Aorta (tissue), 5 donors: ENCODE measurements at regions not wholly inside any gene's neighbourhood (a gene's known extent, or its start where the extent isn't known, plus 50 kb on each side); places are given as distances from the start of the nearest gene placed in this dataset.

ENCODE experiments used
- ATAC-seq: fragments of 200-7000 bp; cut with Tn5 transposase; one replicate; pipeline ENCODE4 v1.9.1; 2022; ENCODE audit warnings: moderate library complexity; ENCODE audit not compliant: low FRiP score
- DNase-seq, 2 donors: peaks; one replicate each; pipeline ENCODE4 v3.0.0-alpha.2; 2020
- H3K27ac ChIP-seq, 2 donors: one replicate each; pipeline ENCODE4 v1.5.1; 2013; ENCODE audit warnings: low read length in 2 of 2, mild to moderate bottlenecking in 2 of 2, moderate library complexity in 2 of 2, control low read depth in 1 of 2, inconsistent platforms in 1 of 2, low read depth in 1 of 2
- H3K27me3 ChIP-seq, 2 donors: one replicate each; pipeline ENCODE4 v1.6.1; 2013; ENCODE audit warnings: control low read depth in 1 of 2, low read length in 1 of 2, mild to moderate bottlenecking in 1 of 2, moderate library complexity in 1 of 2; ENCODE audit not compliant: insufficient read depth in 2 of 2, control insufficient read depth in 1 of 2
- H3K36me3 ChIP-seq, 2 donors: one replicate each; pipeline ENCODE4 v1.6.1; 2013; ENCODE audit warnings: control low read depth in 1 of 2, low read length in 1 of 2, mild to moderate bottlenecking in 1 of 2; ENCODE audit not compliant: insufficient read depth in 2 of 2, control insufficient read depth in 1 of 2
- H3K4me1 ChIP-seq, 2 donors: one replicate each; pipeline ENCODE4 v1.6.1; 2013; ENCODE audit warnings: low read length in 2 of 2, control low read depth in 1 of 2, mild to moderate bottlenecking in 1 of 2, moderate library complexity in 1 of 2; ENCODE audit not compliant: insufficient read depth in 2 of 2, control insufficient read depth in 1 of 2
- H3K4me3 ChIP-seq, 2 donors: one replicate each; pipeline ENCODE4 v1.5.1; 2013; ENCODE audit warnings: low read length in 2 of 2, control low read depth in 1 of 2, mild to moderate bottlenecking in 1 of 2
- H3K9me3 ChIP-seq: one replicate; pipeline ENCODE4 v1.6.1; 2013; ENCODE audit warnings: mild to moderate bottlenecking, low read length; ENCODE audit not compliant: control insufficient read depth
- WGBS, 2 donors: extraction: QIAGEN DNeasy Blood & Tissue Kit; methylation state at CpG; one replicate each; pipeline ENCODE4 v1.1.7; 2013; 5-methylcytosine and 5-hydroxymethylcytosine counted together
- intact Hi-C, 2 donors: fragments of 100-400 bp; cut with DNase I; formaldehyde crosslinking; loops; one replicate each; pipeline versions ENCODE4 v1.14.2 to v1.15.0; 2022
- donor health status: healthy with polysubstance abuse.
- donor health status: Bipolar disorder and iron deficiency.
- donor health status: DM: no; HTN: no; CAD: no.
- donor health status: DM: no; HTN: no; CAD: no.
- donor health status: DM: yes; HTN: yes; CAD: no.

- Histone ChIP-seq H3K4me1 (no peaks in the 10 kb centered on the region), H3K4me3 (no peak overlapping the region), H3K36me3 (no peaks in the 10 kb centered on the region), H3K27ac (no peak overlapping the region), H3K27me3 (no peaks in the 10 kb centered on the region), H3K9me3 (peaks cover 2% of the 10 kb centered on the region)
- intact Hi-C loops, result no loop called here
- WGBS, 2 donors, result 90 to 93% methylated on average over 3 of the region's 3 CpGs
- DNase-seq (no peak), ATAC-seq (no peak)
These were observed 616.7 kb upstream of the EPHA7 start for GRCh38 chr6:94036024-94036423.

- H3K27me3 ChIP-seq, result no peaks in the 10 kb centered on the region
- ATAC-seq (no peak), DNase-seq (no peak)
- H3K4me1 ChIP-seq, result no peaks in the 10 kb centered on the region
- no peak overlapping the region for H3K4me3 ChIP-seq
- H3K36me3 ChIP-seq, result no peaks in the 10 kb centered on the region
- 63 to 72% methylated on average over 1 of the region's 1 CpG for WGBS, 2 donors
- intact Hi-C loops, result no loop called here
- no peak overlapping the region for H3K27ac ChIP-seq
- H3K9me3 ChIP-seq, result no peaks in the 10 kb centered on the region
These were observed 608.0 kb upstream of the EPHA7 start for GRCh38 chr6:94027374-94027773.

- H3K4me1 ChIP-seq, result no peaks in the 10 kb centered on the region
- H3K9me3 ChIP-seq, result no peaks in the 10 kb centered on the region
- intact Hi-C loops, result no loop called here
- no peaks in the 10 kb centered on the region for H3K27me3 ChIP-seq
- WGBS, 2 donors, result 82 to 85% methylated on average over 8 of the region's 8 CpGs
- no peaks in the 10 kb centered on the region for H3K36me3 ChIP-seq
- no peak for DNase-seq
- no peak overlapping the region for H3K4me3 ChIP-seq
- H3K27ac ChIP-seq, result no peak overlapping the region
- ATAC-seq, result no peak
These were observed 607.2 kb upstream of the EPHA7 start for GRCh38 chr6:94026575-94026974.

DNA sequence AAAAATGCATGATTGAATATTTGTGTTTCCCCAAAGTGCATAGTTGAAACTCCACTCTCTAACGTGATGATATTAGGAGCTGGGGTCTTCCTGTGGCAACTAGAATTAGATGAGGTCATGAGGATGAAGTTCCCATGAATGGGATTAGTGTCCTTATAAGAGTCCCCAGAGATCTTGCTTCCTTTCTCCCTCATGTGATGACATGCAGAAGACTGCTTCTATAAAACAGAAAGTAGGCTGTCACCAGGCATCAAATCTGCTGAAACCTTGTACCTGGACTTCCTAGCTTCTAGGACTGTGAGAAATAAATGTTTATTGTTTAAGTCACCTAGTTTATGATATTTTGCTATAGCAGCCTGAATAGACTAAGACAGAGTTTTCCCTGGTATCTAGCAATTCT is 586.5 kb upstream of the EPHA7 start:
- H3K27me3 ChIP-seq, result no peaks in the 10 kb centered on the region
- no peak for ATAC-seq
- intact Hi-C loops, result no loop called here
- no peak overlapping the region for H3K4me3 ChIP-seq
- H3K9me3 ChIP-seq, result no peaks in the 10 kb centered on the region
- WGBS, 2 donors, result 12 to 21% methylated on average over 1 of the region's 1 CpG
- no peaks in the 10 kb centered on the region for H3K4me1 ChIP-seq
- H3K27ac ChIP-seq, result no peak overlapping the region
- H3K36me3 ChIP-seq, result no peaks in the 10 kb centered on the region
- no peak for DNase-seq

DNA sequence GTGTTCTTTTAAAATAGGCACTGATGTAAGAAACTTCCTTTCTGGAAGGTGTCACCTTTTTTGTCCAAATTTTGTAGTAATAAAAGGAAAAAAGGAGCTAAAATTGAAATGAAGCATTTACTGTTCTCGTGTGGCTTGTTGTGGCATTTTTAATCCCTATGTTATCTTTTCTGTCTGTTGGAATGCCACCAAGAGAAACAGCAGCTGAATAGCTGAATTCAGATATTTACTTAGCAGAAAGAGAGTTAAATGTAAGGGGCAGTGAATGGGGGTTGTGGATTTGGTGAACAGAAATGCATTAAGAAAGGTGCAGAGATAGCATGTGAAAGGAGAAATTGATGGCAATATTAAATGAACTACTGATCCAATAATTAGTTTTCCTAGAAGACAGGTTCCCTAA is 573.6 kb upstream of the EPHA7 start:
- ATAC-seq, result no peak
- DNase-seq, result no peak
- intact Hi-C loops, result no loop called here
- H3K27me3 ChIP-seq, result no peaks in the 10 kb centered on the region
- 0 to 4% methylated on average over 1 of the region's 1 CpG for WGBS, 2 donors
- H3K4me1 ChIP-seq, result no peaks in the 10 kb centered on the region
- H3K9me3 ChIP-seq, result no peaks in the 10 kb centered on the region
- no peak overlapping the region for H3K27ac ChIP-seq
- no peaks in the 10 kb centered on the region for H3K36me3 ChIP-seq
- no peak overlapping the region for H3K4me3 ChIP-seq

- no peaks in the 10 kb centered on the region for H3K36me3 ChIP-seq
- H3K27ac ChIP-seq, result no peak overlapping the region
- intact Hi-C loops, result no loop called here
- no peaks in the 10 kb centered on the region for H3K27me3 ChIP-seq
- no peak for DNase-seq
- no peak overlapping the region for H3K4me3 ChIP-seq
- 91 to 98% methylated on average over 2 of the region's 2 CpGs for WGBS, 2 donors
- H3K4me1 ChIP-seq, result no peaks in the 10 kb centered on the region
- no peak for ATAC-seq
- no peaks in the 10 kb centered on the region for H3K9me3 ChIP-seq
These were observed 570.3 kb upstream of the EPHA7 start for GRCh38 chr6:93989630-93990029.

DNA sequence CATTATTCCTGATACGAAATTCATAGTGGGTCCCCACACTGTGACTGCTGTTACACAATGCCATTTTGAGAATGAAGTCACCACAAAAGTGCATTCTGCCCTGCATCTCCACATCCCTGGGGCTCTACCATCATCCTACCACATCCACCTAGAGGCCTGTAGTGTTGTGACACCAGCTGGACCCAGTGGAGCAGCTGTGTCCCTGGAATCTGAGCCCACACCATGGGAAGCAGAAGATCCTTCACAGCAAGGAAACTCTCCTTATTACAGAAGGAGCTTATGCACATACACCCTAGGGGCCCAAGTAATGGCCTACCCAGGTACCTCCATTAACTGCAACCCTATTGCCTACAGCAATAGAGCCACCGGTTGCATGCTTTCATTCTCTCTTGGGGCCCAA is 566.6 kb upstream of the EPHA7 start:
- H3K4me3 ChIP-seq, result no peak overlapping the region
- H3K27me3 ChIP-seq, result no peaks in the 10 kb centered on the region
- no peaks in the 10 kb centered on the region for H3K9me3 ChIP-seq
- WGBS, 2 donors, result 89% methylated on average over 2 of the region's 2 CpGs
- intact Hi-C loops, result no loop called here
- H3K4me1 ChIP-seq, result no peaks in the 10 kb centered on the region
- DNase-seq (no peak), ATAC-seq (no peak)
- H3K36me3 ChIP-seq, result no peaks in the 10 kb centered on the region
- no peak overlapping the region for H3K27ac ChIP-seq

GRCh38 chr6:93975159-93975558 is 555.8 kb upstream of the EPHA7 start:
- no peaks in the 10 kb centered on the region for H3K4me1 ChIP-seq
- no peaks in the 10 kb centered on the region for H3K9me3 ChIP-seq
- no peaks in the 10 kb centered on the region for H3K27me3 ChIP-seq
- ATAC-seq (no peak), DNase-seq (no peak)
- no peaks in the 10 kb centered on the region for H3K36me3 ChIP-seq
- H3K27ac ChIP-seq, result no peak overlapping the region
- intact Hi-C loops, result no loop called here
- 24 to 40% methylated on average over 3 of the region's 3 CpGs for WGBS, 2 donors
- no peak overlapping the region for H3K4me3 ChIP-seq

DNA sequence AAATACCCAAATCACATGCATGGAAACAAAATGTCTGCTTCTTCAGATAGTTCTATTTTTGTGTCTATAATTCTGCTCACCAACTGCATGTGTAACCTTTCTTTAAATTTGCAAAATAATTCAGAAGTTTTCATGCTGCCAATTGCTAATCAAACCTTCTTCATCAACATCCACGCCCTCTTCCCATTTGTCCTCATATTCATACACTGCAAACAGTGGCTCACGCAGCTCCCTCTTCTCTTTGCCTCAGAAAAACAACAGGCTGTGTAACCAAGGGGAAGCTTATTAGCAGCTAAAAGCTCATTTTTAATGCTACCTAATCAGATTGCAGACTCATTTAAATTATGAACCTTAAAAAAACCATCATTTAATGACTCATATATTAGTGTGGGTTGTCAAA is 555.0 kb upstream of the EPHA7 start:
- Histone ChIP-seq H3K4me3 (no peak overlapping the region), H3K27me3 (no peaks in the 10 kb centered on the region), H3K4me1 (no peaks in the 10 kb centered on the region), H3K27ac (no peak overlapping the region), H3K36me3 (no peaks in the 10 kb centered on the region), H3K9me3 (no peaks in the 10 kb centered on the region)
- intact Hi-C loops, result no loop called here
- ATAC-seq, result no peak
- DNase-seq, result no peak
- WGBS, 2 donors, result 34 to 58% methylated on average over 2 of the region's 2 CpGs
